GM12878 (cell line): ENCODE measurements at regions not wholly inside any gene's neighbourhood (a gene's known extent, or its start where the extent isn't known, plus 50 kb on each side); places are given as distances from the start of the nearest gene placed in this dataset.

Source experiments
- ATAC-seq: fragments of 200-7000 bp; cut with Tn5 transposase; 3 replicates; pipeline ENCODE4 v1.9.1; 2020; ENCODE audit warnings: mild to moderate bottlenecking, moderate library complexity
- BruUV-seq: library from RNA; stranded (reverse); fragments of 400-500 nt; replicated peaks from 2 replicates; lab custom pipeline; 2021; lab: Mats Ljungman, UMichigan
- CTCF ChIA-PET: fragments of 300-600 bp; sonication (Branson Sonifier 250); formaldehyde crosslinking; extraction: SDS; loops from one replicate; lab custom pipeline; 2021; ENCODE audit warnings: inconsistent platforms; lab: Yijun Ruan, JAX
- POLR2A ChIA-PET: fragments of 350-600 bp; formaldehyde crosslinking; extraction: SDS; loops from one replicate; lab custom pipeline; 2021; ENCODE audit warnings: inconsistent platforms; lab: Charles Lee
- RAD21 ChIA-PET: fragments of 300-600 bp; sonication (Branson Sonifier 250); formaldehyde crosslinking; loops from one replicate; lab custom pipeline; 2023; ENCODE audit warnings: antibody characterized with exemption; ENCODE audit not compliant: unreplicated experiment; lab: Charles Lee
- SMC1A ChIA-PET: fragments of 300-600 bp; sonication (Branson Sonifier 250); formaldehyde crosslinking; loops from one replicate; lab custom pipeline; 2023; ENCODE audit not compliant: unreplicated experiment, uncharacterized antibody; lab: Charles Lee
- DNase-seq: peaks from one replicate; pipeline ENCODE4 v3.0.0-alpha.2; 2011; ENCODE audit warnings: low read depth, low spot score
- FAIRE-seq: peaks from 3 replicates; lab custom pipeline; 2011; peaks lifted over from hg19 to GRCh38; lab: Jason Lieb, UNC
- H2AFZ ChIP-seq: 2 replicates; pipeline ENCODE4 v1.6.0; 2011; ENCODE audit warnings: low read depth, low read length, control low read depth; ENCODE audit not compliant: control insufficient read depth
- H3K27ac ChIP-seq: 2 replicates; pipeline ENCODE4 v1.5.1; 2011; ENCODE audit warnings: control low read depth; ENCODE audit not compliant: control insufficient read depth, insufficient read depth
- H3K27me3 ChIP-seq, 2 experiments: replicated peaks in 1 of 2; 2 replicates each; pipeline versions ENCODE4 v1.6.0 to v1.6.1; 2011; ENCODE audit warnings: low read length in 1 of 2; ENCODE audit not compliant: control insufficient read depth in 2 of 2, insufficient read depth in 2 of 2
- H3K36me3 ChIP-seq, 2 experiments: 2 replicates each; pipeline ENCODE4 v1.5.1; 2011; ENCODE audit warnings: low read length in 1 of 2; ENCODE audit not compliant: control insufficient read depth in 2 of 2, insufficient read depth in 2 of 2
- H3K4me1 ChIP-seq: 2 replicates; pipeline ENCODE4 v1.6.1; 2011; ENCODE audit warnings: mild to moderate bottlenecking, low read length, moderate library complexity, mixed read lengths; ENCODE audit not compliant: control insufficient read depth, insufficient read depth
- H3K4me2 ChIP-seq: 2 replicates; pipeline ENCODE4 v1.6.0; 2011; ENCODE audit warnings: control low read depth; ENCODE audit not compliant: control insufficient read depth, insufficient read depth
- H3K4me3 ChIP-seq: fragments of 200-600 bp; sonication (generic); 2 replicates; pipeline ENCODE4 v1.5.1; 2016
- H3K79me2 ChIP-seq: 2 replicates; pipeline ENCODE4 v1.6.0; 2011; ENCODE audit warnings: low read length; ENCODE audit not compliant: control insufficient read depth, insufficient read depth
- H3K9ac ChIP-seq: 2 replicates; pipeline ENCODE4 v1.8.0; 2011; ENCODE audit warnings: low read length, control low read depth, mixed read lengths; ENCODE audit not compliant: control insufficient read depth, insufficient read depth
- H3K9me3 ChIP-seq: replicated peaks from 3 replicates; pipeline ENCODE4 v1.5.1; 2011; ENCODE audit warnings: mild to moderate bottlenecking, low read length; ENCODE audit not compliant: control insufficient read depth, insufficient read depth
- H4K20me1 ChIP-seq: 2 replicates; pipeline ENCODE4 v1.6.0; 2011; ENCODE audit not compliant: control insufficient read depth, insufficient read depth
- CEBPB ChIP-seq, 2 experiments: fragments of 150-350 bp in 1 of 2; IDR thresholded peaks; 2 replicates each; pipeline ENCODE4 v1.6.1; 2012 to 2014; ENCODE audit warnings: low read depth in 2 of 2, low read length in 2 of 2, borderline replicate concordance in 1 of 2, inconsistent platforms in 1 of 2
- ELK1 ChIP-seq: IDR thresholded peaks from 2 replicates; pipeline ENCODE4 v1.6.1; 2012; ENCODE audit warnings: low read depth, low read length, improper control_type of control experiment
- JUND ChIP-seq: IDR thresholded peaks from 2 replicates; pipeline ENCODE4 v1.6.1; 2012; ENCODE audit warnings: low read depth, mild to moderate bottlenecking, low read length, improper control_type of control experiment, moderate library complexity
- MTA2 ChIP-seq: fragments of 450-650 bp; IDR thresholded peaks from 2 replicates; pipeline ENCODE4 v1.6.1; 2016; ENCODE audit warnings: low read depth, mild to moderate bottlenecking, moderate library complexity
- NR2C2 ChIP-seq: IDR thresholded peaks from 2 replicates; pipeline ENCODE4 v1.6.1; 2011; ENCODE audit warnings: borderline replicate concordance, low read depth; ENCODE audit not compliant: control insufficient read depth, insufficient read length
- RAD21 ChIP-seq: IDR thresholded peaks from 2 replicates; pipeline ENCODE4 v1.6.1; 2011; ENCODE audit warnings: mild to moderate bottlenecking, low read depth, low read length, moderate library complexity; ENCODE audit not compliant: insufficient read depth
- STAT1 ChIP-seq: fragments of 450-650 bp; conservative IDR thresholded peaks from 2 replicates; pipeline ENCODE4 v1.6.1; 2014; ENCODE audit warnings: antibody characterized with exemption, mild to moderate bottlenecking
- SUZ12 ChIP-seq: fragments of 200-600 bp; sonication (generic); IDR thresholded peaks from one replicate; pipeline ENCODE4 v1.6.1; 2018; ENCODE audit warnings: antibody characterized with exemption, mild to moderate bottlenecking; ENCODE audit not compliant: unreplicated experiment
- TBL1XR1 ChIP-seq: IDR thresholded peaks from 2 replicates; pipeline ENCODE4 v1.6.1; 2012; ENCODE audit warnings: low read depth, low read length, improper control_type of control experiment
- USF2 ChIP-seq: IDR thresholded peaks from 2 replicates; pipeline ENCODE4 v1.6.1; 2011; ENCODE audit warnings: low read depth, low read length, improper control_type of control experiment, borderline replicate concordance
- ZNF24 ChIP-seq: fragments of 450-650 bp; IDR thresholded peaks from 2 replicates; pipeline ENCODE4 v1.6.1; 2017; ENCODE audit warnings: antibody characterized with exemption, mild to moderate bottlenecking
- WGBS: methylation state at CpG from one replicate; pipeline ENCODE4 v1.1.6; 2016; ENCODE audit warnings: low lambda C conversion rate; ENCODE audit not compliant: insufficient replicate concordance, insufficient coverage; ENCODE audit errors: missing lambda C conversion rate; 5-methylcytosine and 5-hydroxymethylcytosine counted together
- in situ Hi-C: fragments of 300-500 bp; cut with MboI; formaldehyde crosslinking; loops from 9 replicates; pipeline ENCODE4 v1.14.3; 2018; ENCODE audit warnings: mixed read lengths
- intact Hi-C: fragments of 100-400 bp; cut with micrococcal nuclease; formaldehyde crosslinking; loops from one replicate; pipeline ENCODE4 v1.14.2; 2022; ENCODE audit not compliant: unreplicated experiment

DNA sequence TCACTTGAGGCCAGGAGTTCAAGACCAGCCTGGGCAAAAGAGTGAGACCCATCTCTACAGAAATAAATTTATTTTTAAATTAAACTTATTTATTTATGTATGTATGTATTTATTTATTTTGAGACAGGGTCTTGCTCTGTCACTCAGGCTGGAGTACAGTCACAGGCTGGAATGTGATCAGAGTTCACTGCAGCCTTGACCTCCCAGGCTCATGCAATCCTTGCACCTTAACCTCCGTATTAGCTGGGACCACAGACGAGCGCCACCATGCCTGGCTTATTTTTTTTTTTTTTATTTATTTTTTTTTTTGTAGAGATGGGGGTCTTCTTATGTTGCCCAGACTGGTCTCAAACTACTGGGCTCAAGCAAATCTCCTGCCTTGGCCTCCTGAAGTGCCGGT, 135.2 kb upstream of the HES1 start:
- POLR2A ChIA-PET: no interaction called here
- no peak for FAIRE-seq
- RAD21 ChIA-PET: no interaction called here
- CTCF ChIA-PET: no interaction called here
- peaks cover 23% of the 10 kb centered on the region for H3K4me1 ChIP-seq
- no peaks in the 10 kb centered on the region; a peak in 2 of 4 replicates for H3K27me3 ChIP-seq
- no peak overlapping the region for H2AFZ ChIP-seq
- H3K79me2 ChIP-seq: no peaks in the 10 kb centered on the region
- H3K27ac ChIP-seq: no peak overlapping the region
- H3K4me3 ChIP-seq: no peak overlapping the region
- 76% methylated on average over 4 of the region's 4 CpGs for WGBS
- no peaks in the 10 kb centered on the region for H3K9me3 ChIP-seq
- no peak overlapping the region for H3K4me2 ChIP-seq
- no peak for DNase-seq
- TF ChIP-seq NR2C2 (no peak), CEBPB (IDR thresholded peaks at IDR 0.05; ENCODE audit: borderline replicate concordance in 1 of 2, low read depth in 2 of 2, low read length in 2 of 2) (no peak), JUND (no peak), MTA2 (no peak), STAT1 (no peak)
- TF ChIP-seq, all 136 proteins: peak for 0
- in situ Hi-C loops: no loop called here
- Histone ChIP-seq H3K36me3 (no peaks in the 10 kb centered on the region), H4K20me1 (no peaks in the 10 kb centered on the region), H3K9ac (no peak overlapping the region)
- BruUV-seq: no TSS peak
- SMC1A ChIA-PET: no interaction called here
- intact Hi-C loops: no loop called here
- ATAC-seq: no peak

DNA sequence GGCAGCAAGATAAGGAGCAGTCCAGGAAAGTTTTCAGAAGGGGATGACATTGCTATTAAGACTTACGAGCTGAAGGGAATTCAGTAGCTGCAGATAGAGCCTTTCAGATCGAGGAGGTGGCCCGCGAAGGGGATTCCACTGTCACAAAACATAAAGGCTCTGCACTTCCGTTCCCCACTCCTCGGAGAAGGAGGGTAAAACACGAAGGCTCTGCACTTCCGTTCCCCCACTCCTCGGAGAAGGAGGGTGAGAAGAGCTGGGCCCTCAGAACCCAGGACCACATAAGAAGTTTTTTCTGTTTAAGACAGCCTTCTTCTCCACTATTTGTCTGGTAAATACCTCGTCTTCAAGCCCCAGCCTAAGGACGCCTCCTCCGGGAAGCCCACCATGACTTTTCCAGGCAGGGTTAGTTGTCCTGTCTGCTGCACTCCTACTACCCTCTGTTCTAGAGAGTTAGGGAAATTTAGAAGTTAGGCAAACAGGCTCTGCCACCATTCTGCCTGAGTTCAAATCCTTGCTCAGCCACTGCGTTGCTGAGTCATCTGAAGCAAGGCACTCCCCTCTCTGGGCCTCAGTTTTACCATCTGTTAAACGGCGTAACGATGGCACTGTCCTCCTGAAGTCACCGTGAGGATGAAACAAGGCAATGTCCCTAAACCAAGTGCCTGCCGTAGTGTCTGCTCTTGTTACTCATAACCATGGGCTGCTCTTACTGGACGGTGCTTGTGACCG, 134.1 kb upstream of the HES1 start:
- Histone ChIP-seq H3K4me1 (peaks cover 27% of the 10 kb centered on the region), H3K9ac (no peak overlapping the region), H3K36me3 (no peaks in the 10 kb centered on the region), H3K79me2 (no peaks in the 10 kb centered on the region), H3K4me2 (no peak overlapping the region), H3K9me3 (no peaks in the 10 kb centered on the region), H2AFZ (no peak overlapping the region), H3K27ac (no peak overlapping the region), H3K27me3 (no peaks in the 10 kb centered on the region; a peak in 2 of 4 replicates), H3K4me3 (no peak overlapping the region), H4K20me1 (no peaks in the 10 kb centered on the region)
- ChIA-PET POLR2A (no interaction called here), RAD21 (no interaction called here), CTCF (no interaction called here), SMC1A (no interaction called here)
- intact Hi-C loops: loop anchor here (2.0 kb wide), 1 partner anchor 135 kb away; the partner anchor contains the start of gene HES1
- no peak for FAIRE-seq
- BruUV-seq: no TSS peak
- DNase-seq: no peak
- no peak for TF ChIP-seq ZNF24
- TF ChIP-seq USF2: no peak
- TF ChIP-seq RAD21: no peak
- no peak for TF ChIP-seq SUZ12
- no peak for TF ChIP-seq ELK1
- no peak for TF ChIP-seq TBL1XR1
- in situ Hi-C loops: no loop called here
- WGBS: 90% methylated on average over 20 of the region's 20 CpGs
- ATAC-seq: no peak
